H1 (cell line): ENCODE measurements at regions not wholly inside any gene's neighbourhood (a gene's known extent, or its start where the extent isn't known, plus 50 kb on each side); places are given as distances from the start of the nearest gene placed in this dataset.

ENCODE experiments used
- CTCF ChIA-PET: fragments of 300-600 bp; sonication (Branson Sonifier 250); formaldehyde crosslinking; loops from one replicate; lab custom pipeline; 2021; ENCODE audit not compliant: partially characterized antibody; lab: Charles Lee
- POLR2A ChIA-PET: fragments of 300-600 bp; sonication (Branson Sonifier 250); formaldehyde crosslinking; loops from one replicate; lab custom pipeline; 2021; ENCODE audit warnings: inconsistent platforms; ENCODE audit not compliant: partially characterized antibody; lab: Charles Lee
- DNase-seq, 2 experiments: peaks; one replicate each; pipeline versions ENCODE4 v3.0.0 to v3.0.0-alpha.2; 2010 to 2022; ENCODE audit warnings: low spot score in 2 of 2, low read depth in 1 of 2, mixed read lengths in 1 of 2
- FAIRE-seq: peaks from 2 replicates; lab custom pipeline; 2011; peaks lifted over from hg19 to GRCh38; lab: Jason Lieb, UNC
- H2AFZ ChIP-seq: 2 replicates; pipeline ENCODE4 v1.8.1; 2012; ENCODE audit warnings: low read length, inconsistent platforms
- H2AK5ac ChIP-seq: 2 replicates; pipeline ENCODE4 v1.6.1; 2013; ENCODE audit warnings: low read depth, low read length
- H2BK120ac ChIP-seq: replicated peaks from 2 replicates; pipeline ENCODE3; 2013; ENCODE audit warnings: low read depth, low read length, inconsistent platforms
- H2BK12ac ChIP-seq: 2 replicates; pipeline ENCODE4 v1.6.1; 2013; ENCODE audit warnings: low read depth, low read length
- H2BK15ac ChIP-seq: 2 replicates; pipeline ENCODE4 v1.6.1; 2013; ENCODE audit warnings: low read length
- H2BK20ac ChIP-seq: 2 replicates; pipeline ENCODE4 v1.6.1; 2013; ENCODE audit warnings: low read length
- H2BK5ac ChIP-seq: 2 replicates; pipeline ENCODE4 v1.6.1; 2013; ENCODE audit warnings: low read depth, low read length
- H3K14ac ChIP-seq: 2 replicates; pipeline ENCODE4 v1.6.1; 2013; ENCODE audit warnings: inconsistent platforms; ENCODE audit not compliant: insufficient read length
- H3K18ac ChIP-seq: 2 replicates; pipeline ENCODE4 v1.6.1; 2013; ENCODE audit warnings: low read length; ENCODE audit errors: extremely low read depth
- H3K23ac ChIP-seq: 2 replicates; pipeline ENCODE4 v1.6.1; 2013; ENCODE audit warnings: inconsistent platforms; ENCODE audit not compliant: insufficient read length
- H3K23me2 ChIP-seq: 2 replicates; pipeline ENCODE4 v1.6.1; 2013; ENCODE audit warnings: low read depth, low read length
- H3K27ac ChIP-seq: 2 replicates; pipeline ENCODE4 v1.6.1; 2011; ENCODE audit warnings: low read depth, low read length, inconsistent platforms
- H3K27me3 ChIP-seq, 4 experiments: replicated peaks in 1 of 4; 1 replicate in 1 of 4; 2 replicates in 3 of 4; pipeline versions ENCODE4 v1.6.1 to v1.8.1; 2011 to 2013; ENCODE audit warnings: low read length in 3 of 4, mild to moderate bottlenecking in 3 of 4, inconsistent platforms in 2 of 4, mixed read lengths in 2 of 4, moderate library complexity in 1 of 4; ENCODE audit not compliant: control insufficient read depth in 3 of 4, insufficient read depth in 3 of 4; ENCODE audit errors: extremely low read depth in 1 of 4
- H3K36me3 ChIP-seq, 4 experiments: 2 replicates each; pipeline versions ENCODE4 v1.6.1 to v1.8.1; 2011 to 2013; ENCODE audit warnings: mild to moderate bottlenecking in 4 of 4, low read length in 3 of 4, moderate library complexity in 2 of 4, control low read depth in 1 of 4, inconsistent platforms in 1 of 4; ENCODE audit not compliant: insufficient read depth in 4 of 4, control insufficient read depth in 2 of 4
- H3K4ac ChIP-seq: replicated peaks from 2 replicates; pipeline ENCODE3; 2013; ENCODE audit warnings: low read length, low read depth, mixed read lengths, inconsistent platforms; ENCODE audit not compliant: insufficient read length
- H3K4me1 ChIP-seq, 4 experiments: replicated peaks in 1 of 4; 1 replicate in 1 of 4; 2 replicates in 3 of 4; pipeline versions ENCODE4 v1.6.1 to v1.8.1; 2011 to 2013; ENCODE audit warnings: low read length in 3 of 4, inconsistent platforms in 2 of 4, mixed read lengths in 1 of 4; ENCODE audit not compliant: insufficient read depth in 4 of 4, control insufficient read depth in 3 of 4
- H3K4me2 ChIP-seq, 2 experiments: 2 replicates each; pipeline versions ENCODE4 v1.6.1 to v1.8.1; 2011 to 2013; ENCODE audit warnings: low read depth in 2 of 2, low read length in 2 of 2, control low read depth in 1 of 2, inconsistent platforms in 1 of 2, mild to moderate bottlenecking in 1 of 2; ENCODE audit not compliant: insufficient read depth in 1 of 2
- H3K4me3 ChIP-seq, 4 experiments: fragments of 200-600, 300-600 bp in 1 of 4; sonication (generic), shearing (Covaris generic), sonication (Bioruptor Twin) in 1 of 4; 2 replicates each; pipeline versions ENCODE4 v1.5.1 to v1.8.1; 2011 to 2016; ENCODE audit warnings: low read length in 4 of 4, low read depth in 3 of 4, control low read depth in 2 of 4, inconsistent platforms in 2 of 4, mild to moderate bottlenecking in 2 of 4, mixed read lengths in 1 of 4, moderate library complexity in 1 of 4; ENCODE audit not compliant: insufficient read depth in 2 of 4; ENCODE audit errors: extremely low read depth in 1 of 4
- H3K56ac ChIP-seq: replicated peaks from 2 replicates; pipeline ENCODE3; 2013; ENCODE audit warnings: low read depth, mild to moderate bottlenecking, mixed read lengths, low read length, inconsistent platforms; ENCODE audit not compliant: insufficient read length
- H3K79me1 ChIP-seq: 2 replicates; pipeline ENCODE4 v1.6.1; 2013; ENCODE audit warnings: low read depth, low read length, control low read depth
- H3K79me2 ChIP-seq, 2 experiments: 2 replicates each; pipeline versions ENCODE4 v1.6.1 to v1.8.1; 2012 to 2013; ENCODE audit warnings: low read length in 2 of 2, mild to moderate bottlenecking in 2 of 2, inconsistent platforms in 1 of 2; ENCODE audit not compliant: insufficient read depth in 2 of 2, control insufficient read depth in 1 of 2
- H3K9ac ChIP-seq, 4 experiments: replicated peaks in 1 of 4; 1 replicate in 1 of 4; 2 replicates in 3 of 4; pipeline versions ENCODE4 v1.6.1 to v1.8.1; 2011 to 2013; ENCODE audit warnings: low read depth in 3 of 4, low read length in 3 of 4, control low read depth in 2 of 4, mild to moderate bottlenecking in 2 of 4, moderate library complexity in 2 of 4, inconsistent platforms in 1 of 4; ENCODE audit errors: extremely low read depth in 1 of 4
- H3K9me3 ChIP-seq, 2 experiments: 2 replicates each; pipeline versions ENCODE4 v1.6.1 to v1.8.1; 2012 to 2013; ENCODE audit warnings: mild to moderate bottlenecking in 2 of 2, moderate library complexity in 2 of 2, control low read depth in 1 of 2, inconsistent platforms in 1 of 2, low read depth in 1 of 2, low read length in 1 of 2, mixed read lengths in 1 of 2; ENCODE audit not compliant: insufficient read depth in 2 of 2
- H4K20me1 ChIP-seq, 2 experiments: replicated peaks in 1 of 2; 2 replicates each; pipeline versions ENCODE3 to v1.8.1; 2011 to 2013; ENCODE audit warnings: inconsistent platforms in 2 of 2, low read length in 2 of 2, mild to moderate bottlenecking in 1 of 2; ENCODE audit not compliant: insufficient read depth in 2 of 2, control insufficient read depth in 1 of 2
- H4K5ac ChIP-seq: 2 replicates; pipeline ENCODE4 v1.6.1; 2013; ENCODE audit warnings: low read length, low read depth, mixed read lengths, inconsistent platforms; ENCODE audit not compliant: insufficient read length
- H4K8ac ChIP-seq: 2 replicates; pipeline ENCODE4 v1.8.0; 2013; ENCODE audit warnings: mild to moderate bottlenecking, moderate library complexity, low read length, inconsistent platforms; ENCODE audit not compliant: insufficient read depth; ENCODE audit errors: extremely low read depth
- H4K91ac ChIP-seq: replicated peaks from 2 replicates; pipeline ENCODE3; 2013; ENCODE audit warnings: low read length, mixed read lengths, inconsistent platforms; ENCODE audit not compliant: insufficient read length
- ASH2L ChIP-seq: fragments of 200-600, 300-600 bp; sonication (generic); IDR thresholded peaks from one replicate; pipeline ENCODE4 v1.7.1; 2017; ENCODE audit warnings: low read length
- CTBP2 ChIP-seq: IDR thresholded peaks from 2 replicates; pipeline ENCODE4 v1.7.0; 2011; ENCODE audit warnings: borderline replicate concordance, mild to moderate bottlenecking, moderate library complexity, mixed read lengths, low read length; ENCODE audit not compliant: insufficient read depth, insufficient read length
- GTF2F1 ChIP-seq: IDR thresholded peaks from 2 replicates; pipeline ENCODE4 v1.6.1; 2012; ENCODE audit warnings: low read depth, low read length, improper control_type of control experiment, borderline replicate concordance
- MAFK ChIP-seq: IDR thresholded peaks from 2 replicates; pipeline ENCODE4 v1.6.1; 2012; ENCODE audit warnings: low read depth, mild to moderate bottlenecking, improper control_type of control experiment, low read length
- MAX ChIP-seq: IDR thresholded peaks from 2 replicates; pipeline ENCODE4 v1.6.1; 2012; ENCODE audit warnings: inconsistent platforms
- SAP30 ChIP-seq: fragments of 300-600 bp; sonication (generic); IDR thresholded peaks from 2 replicates; pipeline ENCODE4 v1.7.1; 2012; ENCODE audit warnings: low read length, moderate library complexity, mild to moderate bottlenecking, inconsistent platforms; ENCODE audit not compliant: insufficient read depth, insufficient replicate concordance
- SIX5 ChIP-seq: IDR thresholded peaks from 2 replicates; pipeline ENCODE4 v1.6.1; 2011; ENCODE audit warnings: mild to moderate bottlenecking, low read depth, low read length
- USF2 ChIP-seq: IDR thresholded peaks from 2 replicates; pipeline ENCODE4 v1.6.1; 2011; ENCODE audit warnings: low read length, improper control_type of control experiment
- WGBS, 2 experiments: shearing (Covaris generic) in 1 of 2; methylation state at CpG; one replicate each; pipeline versions ENCODE4 v1.1.6 to v1.1.7; 2013 to 2015; ENCODE audit warnings: low lambda C conversion rate in 2 of 2, mixed read lengths in 2 of 2, inconsistent platforms in 1 of 2, low coverage in 1 of 2, missing lambda C conversion rate in 1 of 2; ENCODE audit not compliant: insufficient replicate concordance in 2 of 2, insufficient coverage in 1 of 2, insufficient read length in 1 of 2; ENCODE audit errors: extremely low coverage in 1 of 2, missing lambda C conversion rate in 1 of 2; 5-methylcytosine and 5-hydroxymethylcytosine counted together

DNA sequence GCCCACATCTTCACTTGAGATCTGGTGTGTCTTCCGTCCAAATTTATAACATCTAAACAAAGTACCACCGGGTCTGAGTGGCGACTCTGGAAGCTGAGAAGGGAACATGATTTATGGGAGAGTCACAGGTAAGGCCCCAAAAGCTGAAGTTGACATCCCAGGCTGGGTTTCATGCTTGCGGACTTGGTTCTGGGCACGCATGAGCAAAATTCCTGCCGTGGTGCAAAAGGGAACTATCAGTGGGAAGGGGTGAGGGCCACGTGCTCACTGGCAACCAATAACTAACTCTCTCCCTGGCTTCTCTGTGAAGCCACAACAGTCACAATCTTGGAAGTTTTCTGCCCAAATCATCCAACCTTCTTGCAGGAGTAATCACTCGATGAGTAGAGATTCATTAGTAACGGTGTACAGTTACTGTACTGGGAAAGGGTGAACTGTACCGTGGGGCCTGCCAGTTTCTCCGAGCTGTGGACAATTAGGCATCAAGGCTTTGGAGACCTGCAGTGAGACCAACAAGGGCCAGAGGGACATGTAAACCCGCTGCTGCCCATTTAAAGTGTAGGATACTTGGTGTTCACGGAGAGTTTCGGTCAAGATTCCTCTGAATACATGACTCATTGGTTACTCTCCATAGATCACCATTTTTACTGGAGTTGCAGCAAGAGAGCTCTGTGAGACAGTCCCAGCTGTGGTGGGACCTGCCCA is 69.4 kb upstream of the ASB18 start:
- H2BK5ac ChIP-seq = no peak overlapping the region
- no peak overlapping the region; the same call in 1 of the 2 replicates for H4K8ac ChIP-seq
- no peak overlapping the region for H3K27ac ChIP-seq
- no peak overlapping the region for H2BK15ac ChIP-seq
- H3K36me3 ChIP-seq = no peaks in the 10 kb centered on the region
- no peaks in the 10 kb centered on the region for H3K9me3 ChIP-seq
- no peak overlapping the region for H3K4ac ChIP-seq
- H3K4me2 ChIP-seq = no peak overlapping the region
- no peak for DNase-seq
- H2BK120ac ChIP-seq = no peak overlapping the region
- H3K4me1 ChIP-seq = no peaks in the 10 kb centered on the region
- H4K5ac ChIP-seq = no peak overlapping the region
- H2AK5ac ChIP-seq = no peak overlapping the region
- CTCF ChIA-PET = interaction anchor here (0.8 to 4.2 kb wide), 3 partner anchors 10 to 24 kb away, joined by 3 to 19 read pairs (median 3); no protein-coding TSS in a partner anchor
- no peaks in the 10 kb centered on the region for H3K79me1 ChIP-seq
- TF ChIP-seq MAFK (no peak), SAP30 (no peak), MAX (no peak), USF2 (no peak), SIX5 (no peak), ASH2L (no peak), GTF2F1 (no peak), CTBP2 (no peak)
- WGBS, 2 experiments = 86% methylated on average over 14 of the region's 14 CpGs; no CpG with 5 or more reads in 1 of the 2 experiments
- no peak overlapping the region for H2AFZ ChIP-seq
- no peak overlapping the region for H3K14ac ChIP-seq
- no peak overlapping the region for H3K9ac ChIP-seq
- POLR2A ChIA-PET = no interaction called here
- FAIRE-seq = no peak
- no peaks in the 10 kb centered on the region for H3K79me2 ChIP-seq
- H2BK12ac ChIP-seq = no peak overlapping the region
- no peaks in the 10 kb centered on the region for H3K27me3 ChIP-seq
- no peak overlapping the region for H3K23ac ChIP-seq
- H3K56ac ChIP-seq = no peak overlapping the region
- no peak overlapping the region for H3K4me3 ChIP-seq
- H4K20me1 ChIP-seq = no peaks in the 10 kb centered on the region
- H4K91ac ChIP-seq = no peak overlapping the region
- no peak overlapping the region for H3K18ac ChIP-seq
- H3K23me2 ChIP-seq = no peaks in the 10 kb centered on the region
- no peak overlapping the region for H2BK20ac ChIP-seq
